ENCODE measurements at regions not wholly inside any gene's neighbourhood (a gene's known extent, or its start where the extent isn't known, plus 50 kb on each side); places are given as distances from the start of the nearest gene placed in this dataset.

- Histone ChIP-seq H3K18ac (ENCODE audit: insufficient read length, low read depth, low read length) (no peak overlapping the region), H4K20me1 (ENCODE audit: control insufficient read depth, insufficient read depth, insufficient read length) (no peaks in the 10 kb centered on the region), H3K4me2 (ENCODE audit: insufficient read depth, insufficient read length, low read length) (no peak overlapping the region), H2AFZ (ENCODE audit: low read length) (no peak overlapping the region), H3K9ac (ENCODE audit: extremely low read depth, insufficient read length, low read length) (no peak overlapping the region), H4K5ac (ENCODE audit: insufficient read length, low read depth, low read length) (no peak overlapping the region), H3K4ac (ENCODE audit: low read depth, low read length) (no peak overlapping the region), H3T11ph (ENCODE audit: low read length) (no peak overlapping the region), H3K79me1 (ENCODE audit: insufficient read depth, low read depth, low read length, poor library complexity, severe bottlenecking) (no peaks in the 10 kb centered on the region), H2BK12ac (ENCODE audit: insufficient read length, low read depth, low read length) (no peak overlapping the region), H3K23ac (ENCODE audit: insufficient read length, low read depth, low read length) (no peak overlapping the region), H3K56ac (ENCODE audit: insufficient read length, low read depth, low read length) (no peak overlapping the region), H2BK5ac (ENCODE audit: insufficient read length, low read length) (no peak overlapping the region), H3K27ac (ENCODE audit: insufficient read length, low read depth, low read length) (no peak overlapping the region), H2AK5ac (ENCODE audit: insufficient read length, low read length) (no peak overlapping the region), H4K8ac (replicated peaks; ENCODE audit: insufficient read length, low read depth, low read length) (no peak overlapping the region), H3K23me2 (ENCODE audit: insufficient read length, low read depth, low read length, poor library complexity, severe bottlenecking) (no peaks in the 10 kb centered on the region), H2BK120ac (ENCODE audit: low read depth, low read length, poor library complexity, severe bottlenecking) (no peak overlapping the region), H4K91ac (ENCODE audit: insufficient read length, low read depth, low read length) (no peak overlapping the region), H3K27me3 (ENCODE audit: insufficient read depth, low read length) (no peaks in the 10 kb centered on the region), H3K4me1 (ENCODE audit: insufficient read depth, low read length) (no peaks in the 10 kb centered on the region), H2BK15ac (ENCODE audit: low read depth, low read length) (no peak overlapping the region), H2BK20ac (ENCODE audit: low read depth, low read length, poor library complexity, severe bottlenecking) (no peak overlapping the region), H3K9me3 (ENCODE audit: control insufficient read depth, low read depth, low read length) (no peaks in the 10 kb centered on the region), H3K14ac (ENCODE audit: insufficient read depth, low read length) (no peak overlapping the region), H3K79me2 (ENCODE audit: insufficient read depth, low read length) (no peaks in the 10 kb centered on the region)
- no peaks in the 10 kb centered on the region for H3K36me3 Mint-ChIP-seq (ENCODE audit: insufficient read depth in 1 of 3, low read depth in 3 of 3)
- H3K4me1 Mint-ChIP-seq: peaks cover 0 to 6% of the 10 kb centered on the region in 2 experiments; a peak in 1 of 4 replicates
- H3K4me3 Mint-ChIP-seq: no peak overlapping the region
- no peaks in the 10 kb centered on the region for H3K9me3 Mint-ChIP-seq
- no peak overlapping the region for H3K27ac Mint-ChIP-seq
- no peaks in the 10 kb centered on the region for H3K27me3 Mint-ChIP-seq (ENCODE audit: low read depth)
- TF ChIP-seq CTCF (conservative IDR thresholded peaks at IDR 0.05): no peak
- WGBS (ENCODE audit: extremely low coverage, insufficient read length, low lambda C conversion rate): no CpG with 5 or more reads among the region's 2 CpGs
- DNase-seq: no peak
Observed at GRCh38 chr3:163543662-163544061, 1534.6 kb downstream of the SI start.
